Smooth muscle cell (in vitro differentiated cells): ENCODE measurements at regions not wholly inside any gene's neighbourhood (a gene's known extent, or its start where the extent isn't known, plus 50 kb on each side); places are given as distances from the start of the nearest gene placed in this dataset.
A peak's percentile ranks its signal among the peaks of the same experiment; 100 is the strongest.

Experiments
- DNase-seq: peaks from one replicate; lab custom pipeline; 2025; ENCODE audit not compliant: unreplicated experiment; lab: John Stamatoyannopoulos, UW
- H2AFZ ChIP-seq: fragments of 200-600 bp; sonication (generic); 2 replicates; pipeline ENCODE4 v1.6.0; 2016; ENCODE audit warnings: antibody characterized with exemption, low read depth, mild to moderate bottlenecking
- H3F3A ChIP-seq: fragments of 200-600 bp; sonication (generic); 2 replicates; pipeline ENCODE4 v1.6.0; 2017; ENCODE audit warnings: antibody characterized with exemption, low read depth
- H3K27ac ChIP-seq: fragments of 200-600 bp; sonication (generic); 2 replicates; pipeline ENCODE4 v1.5.1; 2016; ENCODE audit warnings: low read depth, mild to moderate bottlenecking
- H3K27me3 ChIP-seq: fragments of 200-600 bp; sonication (generic); 2 replicates; pipeline ENCODE4 v1.6.1; 2016; ENCODE audit warnings: low read depth, mild to moderate bottlenecking
- H3K36me3 ChIP-seq: fragments of 200-600 bp; sonication (generic); 2 replicates; pipeline ENCODE4 v1.5.1; 2016; ENCODE audit warnings: low read depth
- H3K4me1 ChIP-seq: fragments of 200-600 bp; sonication (generic); 2 replicates; pipeline ENCODE4 v1.5.1; 2016; ENCODE audit warnings: low read depth
- H3K4me2 ChIP-seq: fragments of 200-600 bp; sonication (generic); 2 replicates; pipeline ENCODE4 v1.6.0; 2016; ENCODE audit warnings: mild to moderate bottlenecking
- H3K4me3 ChIP-seq: fragments of 200-600 bp; sonication (generic); 2 replicates; pipeline ENCODE4 v1.5.1; 2016; ENCODE audit warnings: mild to moderate bottlenecking
- H3K79me2 ChIP-seq: fragments of 200-600 bp; sonication (generic); 2 replicates; pipeline ENCODE4 v1.6.0; 2016; ENCODE audit warnings: low read depth, mild to moderate bottlenecking
- H3K9ac ChIP-seq: fragments of 200-600 bp; sonication (generic); 2 replicates; pipeline ENCODE4 v1.6.0; 2016; ENCODE audit warnings: low read depth
- H3K9me3 ChIP-seq: fragments of 200-600 bp; sonication (generic); replicated peaks from 2 replicates; pipeline ENCODE4 v1.5.1; 2016; ENCODE audit warnings: low read depth
- H4K20me1 ChIP-seq: fragments of 200-600 bp; sonication (generic); 2 replicates; pipeline ENCODE4 v1.6.0; 2016; ENCODE audit warnings: low read depth
- WGBS: methylation state at CpG from one replicate; pipeline ENCODE4 v1.1.7; 2016; ENCODE audit warnings: low lambda C conversion rate; 5-methylcytosine and 5-hydroxymethylcytosine counted together
- TF ChIP-seq, protein P1 (sequence below): fragments of 200-600 bp; sonication (generic); IDR thresholded peaks from 2 replicates; pipeline ENCODE4 v1.5.1; 2017; ENCODE audit warnings: borderline replicate concordance, mild to moderate bottlenecking, antibody characterized with exemption; ENCODE audit not compliant: insufficient read depth, poor library complexity, severe bottlenecking

DNA sequence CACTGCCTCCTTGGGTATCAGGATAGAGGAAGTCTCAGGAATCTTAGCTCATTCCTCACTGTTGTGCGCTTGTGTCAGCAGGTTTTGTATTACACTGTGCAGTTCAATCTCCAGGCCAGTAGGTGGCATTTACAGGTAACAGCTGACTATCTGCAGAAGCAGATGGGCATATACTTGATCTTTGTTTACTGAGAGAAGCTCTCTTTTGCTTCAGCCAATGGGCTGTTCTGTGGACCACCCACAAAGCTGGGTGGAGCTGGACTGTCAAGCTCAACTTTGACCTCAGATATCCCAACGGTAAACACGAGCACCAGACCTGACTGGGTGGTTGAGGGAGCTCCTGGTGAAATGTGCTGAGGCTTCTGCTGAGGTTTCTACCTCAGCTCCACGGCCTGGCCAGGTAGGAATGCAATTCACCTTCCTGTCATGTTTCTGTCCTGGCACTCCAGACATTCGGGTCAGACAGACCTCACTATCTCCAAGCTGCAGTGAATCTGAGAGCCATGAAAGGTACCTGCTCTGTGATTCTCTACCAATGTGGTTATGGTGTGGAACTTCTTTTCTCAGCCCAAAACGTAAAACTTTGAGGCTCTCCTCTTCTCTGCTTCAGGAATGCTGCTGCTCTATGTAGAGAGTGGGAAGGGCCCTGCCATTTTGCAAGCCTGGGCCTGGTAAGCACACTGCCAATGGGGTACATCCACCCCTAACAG lies 167.9 kb upstream of the ACTBL2 start:
- WGBS, result 58% methylated on average over 6 of the region's 6 CpGs

DNA sequence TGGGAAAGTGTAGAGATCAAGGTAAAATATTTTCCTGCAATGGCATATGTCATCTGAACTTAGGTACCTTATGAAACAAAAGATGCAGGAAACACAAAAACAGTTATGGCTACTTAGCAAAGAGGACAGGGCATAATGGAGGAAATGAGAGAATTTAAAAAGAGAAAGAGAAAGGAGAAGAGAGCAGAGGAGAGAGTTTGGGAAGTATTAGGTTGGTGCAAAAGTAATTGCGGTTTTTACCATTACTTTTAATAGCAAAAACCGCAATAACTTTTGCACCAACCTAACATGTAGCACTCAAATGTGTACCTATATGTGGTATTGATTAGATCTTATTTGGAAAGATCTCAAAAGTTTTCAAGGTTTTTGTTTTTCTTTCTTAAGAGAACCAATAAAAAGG lies 160.1 kb upstream of the ACTBL2 start:
- H3K9me3 ChIP-seq, result peaks cover 4% of the 10 kb centered on the region
- no peak for DNase-seq
- no peaks in the 10 kb centered on the region for H3F3A ChIP-seq
- no peaks in the 10 kb centered on the region for H3K4me1 ChIP-seq
- no peaks in the 10 kb centered on the region for H3K27me3 ChIP-seq
- no peaks in the 10 kb centered on the region for H3K36me3 ChIP-seq
- no peak overlapping the region for H3K9ac ChIP-seq
- no peak overlapping the region for H3K4me3 ChIP-seq
- H3K79me2 ChIP-seq, result no peaks in the 10 kb centered on the region
- H2AFZ ChIP-seq, result no peak overlapping the region
- TF ChIP-seq, protein P1, sequence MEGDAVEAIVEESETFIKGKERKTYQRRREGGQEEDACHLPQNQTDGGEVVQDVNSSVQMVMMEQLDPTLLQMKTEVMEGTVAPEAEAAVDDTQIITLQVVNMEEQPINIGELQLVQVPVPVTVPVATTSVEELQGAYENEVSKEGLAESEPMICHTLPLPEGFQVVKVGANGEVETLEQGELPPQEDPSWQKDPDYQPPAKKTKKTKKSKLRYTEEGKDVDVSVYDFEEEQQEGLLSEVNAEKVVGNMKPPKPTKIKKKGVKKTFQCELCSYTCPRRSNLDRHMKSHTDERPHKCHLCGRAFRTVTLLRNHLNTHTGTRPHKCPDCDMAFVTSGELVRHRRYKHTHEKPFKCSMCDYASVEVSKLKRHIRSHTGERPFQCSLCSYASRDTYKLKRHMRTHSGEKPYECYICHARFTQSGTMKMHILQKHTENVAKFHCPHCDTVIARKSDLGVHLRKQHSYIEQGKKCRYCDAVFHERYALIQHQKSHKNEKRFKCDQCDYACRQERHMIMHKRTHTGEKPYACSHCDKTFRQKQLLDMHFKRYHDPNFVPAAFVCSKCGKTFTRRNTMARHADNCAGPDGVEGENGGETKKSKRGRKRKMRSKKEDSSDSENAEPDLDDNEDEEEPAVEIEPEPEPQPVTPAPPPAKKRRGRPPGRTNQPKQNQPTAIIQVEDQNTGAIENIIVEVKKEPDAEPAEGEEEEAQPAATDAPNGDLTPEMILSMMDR, result no peak
- 100% methylated on average over 2 of the region's 2 CpGs for WGBS
- H4K20me1 ChIP-seq, result no peaks in the 10 kb centered on the region
- no peak overlapping the region for H3K27ac ChIP-seq
- no peak overlapping the region for H3K4me2 ChIP-seq

More for the DNA sequence above, 167.9 kb upstream of the ACTBL2 start:
- no peaks in the 10 kb centered on the region for H3K36me3 ChIP-seq
- peaks cover 4% of the 10 kb centered on the region for H3K9me3 ChIP-seq
- H3K27ac ChIP-seq, result no peak overlapping the region
- no peaks in the 10 kb centered on the region for H3K79me2 ChIP-seq
- no peak overlapping the region for H3K4me3 ChIP-seq
- H3K27me3 ChIP-seq, result no peaks in the 10 kb centered on the region
- H2AFZ ChIP-seq, result no peak overlapping the region
- TF ChIP-seq, protein P1, result peak; percentile 53
- no peak overlapping the region for H3K4me2 ChIP-seq
- H4K20me1 ChIP-seq, result no peaks in the 10 kb centered on the region
- no peak overlapping the region for H3K9ac ChIP-seq
- H3F3A ChIP-seq, result no peaks in the 10 kb centered on the region
- no peaks in the 10 kb centered on the region for H3K4me1 ChIP-seq
- no peak for DNase-seq

GRCh38 chr5:57642066-57642465 lies 159.5 kb upstream of the ACTBL2 start:
- 83% methylated on average over 4 of the region's 4 CpGs for WGBS

More at GRCh38 chr5:57642066-57642465, 159.5 kb upstream of the ACTBL2 start:
- Histone ChIP-seq H3K79me2 (no peaks in the 10 kb centered on the region), H3K27ac (no peak overlapping the region), H3K4me1 (no peaks in the 10 kb centered on the region), H3K9ac (no peak overlapping the region), H3K4me2 (no peak overlapping the region), H3K36me3 (no peaks in the 10 kb centered on the region), H3F3A (no peaks in the 10 kb centered on the region), H4K20me1 (no peaks in the 10 kb centered on the region), H3K4me3 (no peak overlapping the region), H3K27me3 (no peaks in the 10 kb centered on the region), H2AFZ (no peak overlapping the region), H3K9me3 (peaks cover 3% of the 10 kb centered on the region)
- no peak for DNase-seq
- TF ChIP-seq, protein P1, result no peak
